ENCODE measurements at regions not wholly inside any gene's neighbourhood (a gene's known extent, or its start where the extent isn't known, plus 50 kb on each side); places are given as distances from the start of the nearest gene placed in this dataset.

DNA sequence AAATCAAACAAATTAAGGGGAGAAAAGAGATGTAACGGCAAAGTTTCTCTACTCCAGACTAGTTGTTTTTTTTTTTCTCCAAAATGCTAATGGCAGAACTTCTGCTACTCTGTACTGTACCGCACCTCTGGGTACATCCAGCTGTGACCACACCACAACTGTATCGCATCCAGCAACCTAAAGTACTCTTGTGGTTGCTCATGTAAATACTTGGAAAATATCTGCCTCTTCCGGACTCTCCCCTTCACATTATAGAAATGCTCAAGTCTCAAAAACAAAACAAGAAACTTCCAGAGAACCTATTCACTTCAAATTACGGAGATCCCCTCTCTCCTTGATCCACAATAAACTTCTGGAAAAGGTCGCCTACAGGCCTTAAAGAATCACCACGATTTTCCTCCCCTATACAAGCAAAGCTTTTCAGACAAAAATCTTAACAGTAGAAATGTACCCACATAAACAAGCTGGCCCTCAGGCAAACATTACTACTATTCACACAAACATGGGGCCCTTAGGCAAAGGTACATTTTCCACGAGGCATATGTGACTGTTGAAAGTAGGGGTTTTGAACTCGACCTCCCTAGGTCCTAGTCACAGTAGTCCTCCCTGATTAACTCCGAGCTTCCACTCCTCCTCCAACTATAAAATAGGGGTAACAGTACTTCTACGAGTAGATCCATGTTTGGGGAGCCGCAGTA lies 222.9 kb upstream of the MKLN1 start:
- peak overlapping the region; percentile 88 to 89 for H3K4me3 Mint-ChIP-seq

DNA sequence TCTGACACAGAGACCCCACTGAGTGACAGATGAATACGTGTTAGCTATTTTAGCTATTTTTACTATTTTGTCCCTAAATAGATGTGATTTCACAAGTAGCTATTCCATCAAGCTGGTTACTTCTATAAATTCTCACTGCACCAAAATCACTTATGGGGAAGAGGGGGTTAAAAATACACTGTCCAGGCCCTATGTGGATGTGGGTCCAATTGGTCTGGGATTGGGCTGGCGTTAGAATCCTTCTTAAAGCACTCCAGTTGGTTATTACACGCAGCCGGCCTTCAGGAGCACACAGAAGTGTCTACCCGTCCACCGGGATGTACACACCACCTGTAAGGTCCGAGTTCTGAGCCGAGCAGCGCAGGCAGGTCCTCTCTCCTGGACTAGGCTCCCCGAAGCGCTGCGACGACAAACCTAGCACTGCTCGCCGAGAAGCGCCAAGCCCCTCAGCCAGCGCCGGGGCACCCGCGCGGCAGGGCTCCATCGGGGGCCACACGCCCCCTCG lies 222.3 kb upstream of the MKLN1 start:
- TF ChIP-seq, protein P1, sequence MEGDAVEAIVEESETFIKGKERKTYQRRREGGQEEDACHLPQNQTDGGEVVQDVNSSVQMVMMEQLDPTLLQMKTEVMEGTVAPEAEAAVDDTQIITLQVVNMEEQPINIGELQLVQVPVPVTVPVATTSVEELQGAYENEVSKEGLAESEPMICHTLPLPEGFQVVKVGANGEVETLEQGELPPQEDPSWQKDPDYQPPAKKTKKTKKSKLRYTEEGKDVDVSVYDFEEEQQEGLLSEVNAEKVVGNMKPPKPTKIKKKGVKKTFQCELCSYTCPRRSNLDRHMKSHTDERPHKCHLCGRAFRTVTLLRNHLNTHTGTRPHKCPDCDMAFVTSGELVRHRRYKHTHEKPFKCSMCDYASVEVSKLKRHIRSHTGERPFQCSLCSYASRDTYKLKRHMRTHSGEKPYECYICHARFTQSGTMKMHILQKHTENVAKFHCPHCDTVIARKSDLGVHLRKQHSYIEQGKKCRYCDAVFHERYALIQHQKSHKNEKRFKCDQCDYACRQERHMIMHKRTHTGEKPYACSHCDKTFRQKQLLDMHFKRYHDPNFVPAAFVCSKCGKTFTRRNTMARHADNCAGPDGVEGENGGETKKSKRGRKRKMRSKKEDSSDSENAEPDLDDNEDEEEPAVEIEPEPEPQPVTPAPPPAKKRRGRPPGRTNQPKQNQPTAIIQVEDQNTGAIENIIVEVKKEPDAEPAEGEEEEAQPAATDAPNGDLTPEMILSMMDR (IDR thresholded peaks at IDR 0.05): no peak
- peak overlapping the region; percentile 40 to 99 (median 44) for H3K4me3 ChIP-seq (replicated peaks in 1 of 3; ENCODE audit: low read depth in 2 of 3, low read length in 3 of 3)
- peaks cover 30 to 36% of the 10 kb centered on the region in 2 donors for H3K4me1 ChIP-seq (ENCODE audit: control insufficient read depth in 1 of 2, insufficient read depth in 2 of 2, low read length in 2 of 2)
- no peak for DNase-seq
- intact Hi-C loops (cut with micrococcal nuclease): loop anchor here (5.0 to 10.0 kb wide), 4 partner anchors 82 to 319 kb away; partner anchors contain the start of gene MKLN1 (in 1 of the 2)
- Mint-ChIP-seq H3K4me3 (peak overlapping the region; percentile 88 to 89), H3K4me1 (peaks cover 42% of the 10 kb centered on the region), H3K36me3 (peaks cover 37 to 38% of the 10 kb centered on the region in 2 donors), H3K27me3 (ENCODE audit: low read depth in 3 of 3) (peaks cover 4 to 17% (median 8%) of the 10 kb centered on the region in 3 donors), H3K9me3 (peaks cover 0 to 4% (median 0%) of the 10 kb centered on the region in 7 donors), H3K27ac (peak overlapping the region; percentile 70 to 85 (median 74))
- no peaks in the 10 kb centered on the region for H3K9me3 ChIP-seq (replicated peaks in 1 of 2; ENCODE audit: control insufficient read depth in 1 of 2, insufficient read depth in 1 of 2, low read length in 2 of 2)
- peak overlapping the region; percentile 51 for H3K9ac ChIP-seq (ENCODE audit: insufficient read depth, low read length, poor library complexity, severe bottlenecking)
- H3K36me3 ChIP-seq (replicated peaks in 1 of 2; ENCODE audit: control insufficient read depth in 1 of 2, insufficient read depth in 2 of 2, low read length in 2 of 2): peaks cover 4 to 5% of the 10 kb centered on the region in 2 donors
- H3K4me2 ChIP-seq (replicated peaks; ENCODE audit: extremely low read depth, low read length, poor library complexity, severe bottlenecking): peak overlapping the region; percentile 75
- WGBS (ENCODE audit: insufficient coverage): 1% methylated on average over 23 of the region's 24 CpGs
- peaks cover 68% of the 10 kb centered on the region for H4K20me1 ChIP-seq (ENCODE audit: insufficient read depth, low read length)
- H3K27ac ChIP-seq (ENCODE audit: low read depth in 1 of 2, low read length in 2 of 2): peak overlapping the region in 1 of 2 donors; percentile 17
- H3K27me3 ChIP-seq (ENCODE audit: control insufficient read depth in 2 of 2, insufficient read depth in 2 of 2, low read length in 2 of 2): peaks cover 0 to 10% of the 10 kb centered on the region in 2 donors
- no peak overlapping the region for H2AFZ ChIP-seq (ENCODE audit: insufficient read depth, low read depth, low read length, poor library complexity, severe bottlenecking)
- peaks cover 22% of the 10 kb centered on the region for H3K79me2 ChIP-seq (ENCODE audit: insufficient read depth, low read length)

More for the DNA sequence above, 222.9 kb upstream of the MKLN1 start:
- Histone ChIP-seq H4K20me1 (ENCODE audit: insufficient read depth, low read length) (peaks cover 74% of the 10 kb centered on the region), H3K9ac (ENCODE audit: insufficient read depth, low read length, poor library complexity, severe bottlenecking) (no peak overlapping the region), H2AFZ (ENCODE audit: insufficient read depth, low read depth, low read length, poor library complexity, severe bottlenecking) (no peak overlapping the region), H3K27me3 (ENCODE audit: control insufficient read depth in 2 of 2, insufficient read depth in 2 of 2, low read length in 2 of 2) (peaks cover 0 to 10% of the 10 kb centered on the region in 2 donors), H3K36me3 (replicated peaks in 1 of 2; ENCODE audit: control insufficient read depth in 1 of 2, insufficient read depth in 2 of 2, low read length in 2 of 2) (peaks cover 4 to 5% of the 10 kb centered on the region in 2 donors), H3K4me3 (replicated peaks in 1 of 3; ENCODE audit: low read depth in 2 of 3, low read length in 3 of 3) (peak overlapping the region in 1 of 3 experiments; percentile 99), H3K79me2 (ENCODE audit: insufficient read depth, low read length) (peaks cover 22% of the 10 kb centered on the region), H3K27ac (ENCODE audit: low read depth in 1 of 2, low read length in 2 of 2) (no peak overlapping the region), H3K9me3 (replicated peaks in 1 of 2; ENCODE audit: control insufficient read depth in 1 of 2, insufficient read depth in 1 of 2, low read length in 2 of 2) (no peaks in the 10 kb centered on the region), H3K4me2 (replicated peaks; ENCODE audit: extremely low read depth, low read length, poor library complexity, severe bottlenecking) (peak overlapping the region; percentile 75), H3K4me1 (ENCODE audit: control insufficient read depth in 1 of 2, insufficient read depth in 2 of 2, low read length in 2 of 2) (peaks cover 26 to 30% of the 10 kb centered on the region in 2 donors)
- Mint-ChIP-seq H3K36me3 (peaks cover 38 to 41% of the 10 kb centered on the region in 2 donors), H3K4me1 (peaks cover 41% of the 10 kb centered on the region), H3K9me3 (peaks cover 0 to 4% (median 0%) of the 10 kb centered on the region in 7 donors), H3K27me3 (ENCODE audit: low read depth in 3 of 3) (peaks cover 4 to 17% (median 8%) of the 10 kb centered on the region in 3 donors), H3K27ac (peak overlapping the region in 6 of 7 donors; percentile 21 to 85 (median 73))
- intact Hi-C loops (cut with micrococcal nuclease): loop anchor here (5.0 to 10.0 kb wide), 4 partner anchors 83 to 320 kb away; partner anchors contain the start of gene MKLN1 (in 1 of the 2)
- DNase-seq: no peak
- WGBS (ENCODE audit: insufficient coverage): 76% methylated on average over 2 of the region's 12 CpGs
- TF ChIP-seq, protein P1 (IDR thresholded peaks at IDR 0.05): no peak

Measured in CD14-positive monocyte (primary cell).